ENCODE measurements at regions not wholly inside any gene's neighbourhood (a gene's known extent, or its start where the extent isn't known, plus 50 kb on each side); places are given as distances from the start of the nearest gene placed in this dataset.
"Not testable (repeated sequence)": the region's sequence is repeated elsewhere in the genome, so short reads cannot be mapped to it uniquely, and the experiment has no call there.

GRCh38 chr10:123270221-123270620 is 116.0 kb downstream of the BUB3 start:
- DNase-seq (ENCODE audit: low read depth), result peak; percentile 10

- DNase-seq (ENCODE audit: low read depth), result no peak
Observed at GRCh38 chr10:123270806-123271205, 116.6 kb downstream of the BUB3 start.

GRCh38 chr10:123272171-123272570 is 118.0 kb downstream of the BUB3 start:
- DNase-seq (ENCODE audit: low read depth), result no peak

GRCh38 chr10:123274306-123275135 is 120.3 kb downstream of the BUB3 start:
- no peak for DNase-seq (ENCODE audit: low read depth)

GRCh38 chr10:123275136-123275564 is 120.9 kb downstream of the BUB3 start:
- DNase-seq (ENCODE audit: low read depth), result no peak

GRCh38 chr10:123278445-123278844 is 124.2 kb downstream of the BUB3 start:
- DNase-seq (ENCODE audit: low read depth), result no peak

GRCh38 chr10:123283371-123283770 is 129.2 kb downstream of the BUB3 start:
- not testable (repeated sequence) for DNase-seq (ENCODE audit: low read depth)

GRCh38 chr10:123284022-123284421 is 129.8 kb downstream of the BUB3 start:
- DNase-seq (ENCODE audit: low read depth), result no peak

GRCh38 chr10:123287594-123288247 is 133.5 kb downstream of the BUB3 start:
- no peak for DNase-seq (ENCODE audit: low read depth)

- DNase-seq (ENCODE audit: low read depth), result no peak
Observed at GRCh38 chr10:123289432-123289831, 135.2 kb downstream of the BUB3 start.

- no peak for DNase-seq (ENCODE audit: low read depth)
Observed at GRCh38 chr10:123294109-123294508, 139.9 kb downstream of the BUB3 start.

GRCh38 chr10:123294886-123295285 is 140.7 kb downstream of the BUB3 start:
- no peak for DNase-seq (ENCODE audit: low read depth)

GRCh38 chr10:123295644-123296043 is 141.4 kb downstream of the BUB3 start:
- no peak for DNase-seq (ENCODE audit: low read depth)

- DNase-seq (ENCODE audit: low read depth), result no peak
Observed at GRCh38 chr10:123297175-123297574, 143.0 kb downstream of the BUB3 start.

- no peak for DNase-seq (ENCODE audit: low read depth)
Observed at GRCh38 chr10:123298583-123298982, 144.4 kb downstream of the BUB3 start.

GRCh38 chr10:123299598-123299997 is 145.4 kb downstream of the BUB3 start:
- DNase-seq (ENCODE audit: low read depth), result no peak

- DNase-seq (ENCODE audit: low read depth), result peak; percentile 16
Observed at GRCh38 chr10:123301077-123301857, 147.1 kb downstream of the BUB3 start.

GRCh38 chr10:123303581-123304337 is 149.6 kb downstream of the BUB3 start:
- DNase-seq (ENCODE audit: low read depth), result no peak

- no peak for DNase-seq (ENCODE audit: low read depth)
Observed at GRCh38 chr10:123305671-123306070, 151.5 kb downstream of the BUB3 start.

- no peak for DNase-seq (ENCODE audit: low read depth)
Observed at GRCh38 chr10:123306290-123306689, 152.1 kb downstream of the BUB3 start.

- DNase-seq (ENCODE audit: low read depth), result no peak
Observed at GRCh38 chr10:123309731-123310130, 155.5 kb downstream of the BUB3 start.

GRCh38 chr10:123316776-123317175 is 162.6 kb downstream of the BUB3 start:
- DNase-seq (ENCODE audit: low read depth), result no peak

Measured in fibroblast of gingiva (primary cell).